KMS-11 (cell line): ENCODE measurements at regions not wholly inside any gene's neighbourhood (a gene's known extent, or its start where the extent isn't known, plus 50 kb on each side); places are given as distances from the start of the nearest gene placed in this dataset.
A peak's percentile ranks its signal among the peaks of the same experiment; 100 is the strongest.
"Not testable (repeated sequence)": the region's sequence is repeated elsewhere in the genome, so short reads cannot be mapped to it uniquely, and the experiment has no call there.

ENCODE experiments used
- H2AFZ ChIP-seq: fragments of 200-600 bp; sonication (generic); 2 replicates; pipeline ENCODE4 v1.6.1; 2016; ENCODE audit warnings: antibody characterized with exemption, mixed run types, low read depth
- H3K27ac ChIP-seq: fragments of 200-600 bp; sonication (generic); 2 replicates; pipeline ENCODE4 v1.6.1; 2016; ENCODE audit warnings: mild to moderate bottlenecking, mixed run types
- H3K27me3 ChIP-seq: fragments of 200-600 bp; sonication (generic); 2 replicates; pipeline ENCODE4 v1.6.1; 2017; ENCODE audit warnings: mild to moderate bottlenecking, low read depth, mixed run types, moderate library complexity; ENCODE audit not compliant: insufficient read depth
- H3K36me3 ChIP-seq: fragments of 200-600 bp; sonication (generic); 2 replicates; pipeline ENCODE4 v1.6.1; 2017; ENCODE audit warnings: mild to moderate bottlenecking, mixed run types; ENCODE audit not compliant: insufficient read depth
- H3K4me1 ChIP-seq: fragments of 200-600 bp; sonication (generic); 2 replicates; pipeline ENCODE4 v1.6.1; 2016; ENCODE audit warnings: mild to moderate bottlenecking, low read depth, mixed run types; ENCODE audit not compliant: poor library complexity, severe bottlenecking
- H3K4me2 ChIP-seq: fragments of 200-600 bp; sonication (generic); 2 replicates; pipeline ENCODE4 v1.7.0; 2016; ENCODE audit warnings: mild to moderate bottlenecking, mixed run types
- H3K4me3 ChIP-seq: fragments of 200-600 bp; sonication (generic); IDR thresholded peaks from 2 replicates; pipeline ENCODE4 v1.6.1; 2017; ENCODE audit warnings: low read depth, low read length, mixed read lengths; ENCODE audit not compliant: insufficient read depth
- H3K79me2 ChIP-seq: fragments of 200-600 bp; sonication (generic); 2 replicates; pipeline ENCODE4 v1.6.1; 2016; ENCODE audit warnings: low read depth, mixed run types; ENCODE audit not compliant: insufficient read depth
- H3K9ac ChIP-seq: fragments of 200-600 bp; sonication (generic); 2 replicates; pipeline ENCODE4 v1.6.1; 2016; ENCODE audit warnings: mild to moderate bottlenecking, mixed run types
- H4K20me1 ChIP-seq: fragments of 200-600 bp; sonication (generic); 2 replicates; pipeline ENCODE4 v1.6.1; 2016; ENCODE audit warnings: mild to moderate bottlenecking, mixed run types; ENCODE audit not compliant: insufficient read depth
- CTCF ChIP-seq: fragments of 200-600 bp; sonication (generic); conservative IDR thresholded peaks from 2 replicates; pipeline ENCODE4 v1.6.1; 2017; ENCODE audit warnings: low read depth, mild to moderate bottlenecking, antibody characterized with exemption, low read length, moderate library complexity, mixed read lengths

- TF ChIP-seq CTCF, result no peak
- no peak overlapping the region for H3K27ac ChIP-seq
- peak overlapping the region; percentile 10; the same call in 1 of the 2 replicates for H2AFZ ChIP-seq
- no peaks in the 10 kb centered on the region for H3K79me2 ChIP-seq
- no peak overlapping the region for H3K9ac ChIP-seq
- H4K20me1 ChIP-seq, result no peaks in the 10 kb centered on the region
- no peaks in the 10 kb centered on the region for H3K36me3 ChIP-seq
- H3K27me3 ChIP-seq, result no peaks in the 10 kb centered on the region
- H3K4me1 ChIP-seq, result peaks cover 5% of the 10 kb centered on the region
- H3K4me3 ChIP-seq, result no peak overlapping the region
- H3K4me2 ChIP-seq, result no peak overlapping the region
Observed at GRCh38 chr12:47407463-47408129, 298.2 kb downstream of the RPAP3 start.

- H2AFZ ChIP-seq, result no peak overlapping the region
- no peak overlapping the region for H3K4me2 ChIP-seq
- no peaks in the 10 kb centered on the region for H3K79me2 ChIP-seq
- no peak overlapping the region for H3K27ac ChIP-seq
- no peaks in the 10 kb centered on the region for H4K20me1 ChIP-seq
- no peak overlapping the region for H3K9ac ChIP-seq
- no peaks in the 10 kb centered on the region for H3K27me3 ChIP-seq
- no peak overlapping the region for H3K4me3 ChIP-seq
- no peaks in the 10 kb centered on the region for H3K36me3 ChIP-seq
- TF ChIP-seq CTCF, result no peak
- peaks cover 5% of the 10 kb centered on the region for H3K4me1 ChIP-seq
Observed at GRCh38 chr12:47403681-47404080, 302.1 kb downstream of the RPAP3 start.

GRCh38 chr12:47401196-47401595 lies 304.6 kb downstream of the RPAP3 start:
- not testable (repeated sequence) for H3K4me2 ChIP-seq, H3K27ac ChIP-seq, H2AFZ ChIP-seq, H3K4me3 ChIP-seq, H3K79me2 ChIP-seq, H3K27me3 ChIP-seq, H3K9ac ChIP-seq, H4K20me1 ChIP-seq, H3K4me1 ChIP-seq, H3K36me3 ChIP-seq

- no peak overlapping the region for H3K4me2 ChIP-seq
- H3K36me3 ChIP-seq, result no peaks in the 10 kb centered on the region
- TF ChIP-seq CTCF, result no peak
- no peaks in the 10 kb centered on the region for H4K20me1 ChIP-seq
- no peaks in the 10 kb centered on the region for H3K27me3 ChIP-seq
- H3K4me3 ChIP-seq, result no peak overlapping the region
- no peaks in the 10 kb centered on the region for H3K4me1 ChIP-seq
- H3K27ac ChIP-seq, result no peak overlapping the region
- no peak overlapping the region for H3K9ac ChIP-seq
- H2AFZ ChIP-seq, result no peak overlapping the region
- H3K79me2 ChIP-seq, result no peaks in the 10 kb centered on the region
Observed at GRCh38 chr12:47400266-47400665, 305.6 kb downstream of the RPAP3 start.

GRCh38 chr12:47397664-47398281 lies 308.1 kb downstream of the RPAP3 start:
- Histone ChIP-seq H2AFZ (no peak overlapping the region), H3K27me3 (no peaks in the 10 kb centered on the region), H3K36me3 (no peaks in the 10 kb centered on the region), H3K9ac (no peak overlapping the region), H4K20me1 (no peaks in the 10 kb centered on the region), H3K4me2 (no peak overlapping the region), H3K27ac (no peak overlapping the region), H3K4me1 (no peaks in the 10 kb centered on the region), H3K79me2 (no peaks in the 10 kb centered on the region), H3K4me3 (no peak overlapping the region)
- no peak; the same call in 1 of the 2 replicates for TF ChIP-seq CTCF
